ENCODE measurements at regions not wholly inside any gene's neighbourhood (a gene's known extent, or its start where the extent isn't known, plus 50 kb on each side); places are given as distances from the start of the nearest gene placed in this dataset.

- TF ChIP-seq CTCF (IDR thresholded peaks at IDR 0.05): no peak
- no peak for TF ChIP-seq EP300 (IDR thresholded peaks at IDR 0.05)
- TF ChIP-seq POLR2A (IDR thresholded peaks at IDR 0.05): no peak
Measured at GRCh38 chr5:82813861-82814260, 263.3 kb downstream of the TMEM167A start.

Measured in tibial nerve (tissue), 4 donors.